H9 (cell line): ENCODE measurements at regions not wholly inside any gene's neighbourhood (a gene's known extent, or its start where the extent isn't known, plus 50 kb on each side); places are given as distances from the start of the nearest gene placed in this dataset.
A peak's percentile ranks its signal among the peaks of the same experiment; 100 is the strongest.

ENCODE experiments used
- DNase-seq: peaks from one replicate; pipeline ENCODE4 v3.0.0-alpha.2; 2017
- H2AFZ ChIP-seq: one replicate; pipeline ENCODE4 v1.6.1; 2013; ENCODE audit warnings: mild to moderate bottlenecking, low read length, control low read depth, moderate library complexity
- H2AK5ac ChIP-seq: 2 replicates; pipeline ENCODE4 v1.6.1; 2013; ENCODE audit warnings: low read length, control low read depth, mixed read lengths; ENCODE audit not compliant: insufficient read length
- H2BK120ac ChIP-seq: one replicate; pipeline ENCODE4 v1.6.1; 2013; ENCODE audit warnings: low read depth, mild to moderate bottlenecking, low read length, control low read depth, inconsistent platforms; ENCODE audit not compliant: poor library complexity, severe bottlenecking
- H2BK12ac ChIP-seq: 2 replicates; pipeline ENCODE4 v1.6.1; 2013; ENCODE audit warnings: low read length, control low read depth, mixed read lengths, low read depth; ENCODE audit not compliant: insufficient read length
- H2BK15ac ChIP-seq: 2 replicates; pipeline ENCODE4 v1.6.1; 2013; ENCODE audit warnings: low read depth, low read length, control low read depth
- H2BK20ac ChIP-seq: one replicate; pipeline ENCODE4 v1.6.1; 2013; ENCODE audit warnings: low read depth, mild to moderate bottlenecking, low read length, control low read depth, inconsistent platforms; ENCODE audit not compliant: poor library complexity, severe bottlenecking
- H2BK5ac ChIP-seq: 2 replicates; pipeline ENCODE4 v1.6.1; 2013; ENCODE audit warnings: low read length, control low read depth, mixed read lengths; ENCODE audit not compliant: insufficient read length
- H3K14ac ChIP-seq: 2 replicates; pipeline ENCODE4 v1.6.1; 2013; ENCODE audit warnings: low read length, control low read depth; ENCODE audit not compliant: insufficient read depth
- H3K18ac ChIP-seq: 2 replicates; pipeline ENCODE4 v1.6.1; 2013; ENCODE audit warnings: low read depth, mild to moderate bottlenecking, mixed read lengths, low read length, control low read depth; ENCODE audit not compliant: insufficient read length
- H3K23ac ChIP-seq: 2 replicates; pipeline ENCODE4 v1.6.1; 2013; ENCODE audit warnings: low read length, control low read depth, mixed read lengths, low read depth; ENCODE audit not compliant: insufficient read length
- H3K23me2 ChIP-seq: 2 replicates; pipeline ENCODE4 v1.6.1; 2013; ENCODE audit warnings: low read depth, mild to moderate bottlenecking, mixed read lengths, low read length, control low read depth; ENCODE audit not compliant: insufficient read length, poor library complexity, severe bottlenecking
- H3K27ac ChIP-seq: 2 replicates; pipeline ENCODE4 v1.5.1; 2013; ENCODE audit warnings: low read length, control low read depth, mixed read lengths, low read depth; ENCODE audit not compliant: insufficient read length
- H3K27me3 ChIP-seq: 2 replicates; pipeline ENCODE4 v1.6.1; 2013; ENCODE audit warnings: low read length, control low read depth, inconsistent platforms; ENCODE audit not compliant: insufficient read depth
- H3K4ac ChIP-seq: 2 replicates; pipeline ENCODE4 v1.6.1; 2013; ENCODE audit warnings: low read depth, mild to moderate bottlenecking, control low read depth, inconsistent platforms, low read length, moderate library complexity
- H3K4me1 ChIP-seq: 2 replicates; pipeline ENCODE4 v1.6.1; 2013; ENCODE audit warnings: low read length, control low read depth, inconsistent platforms; ENCODE audit not compliant: insufficient read depth
- H3K4me2 ChIP-seq: 2 replicates; pipeline ENCODE4 v1.6.1; 2013; ENCODE audit warnings: low read length, control low read depth, mixed read lengths; ENCODE audit not compliant: insufficient read length, insufficient read depth
- H3K56ac ChIP-seq: 2 replicates; pipeline ENCODE4 v1.6.1; 2013; ENCODE audit warnings: low read depth, mild to moderate bottlenecking, mixed read lengths, low read length, control low read depth; ENCODE audit not compliant: insufficient read length
- H3K79me1 ChIP-seq: 2 replicates; pipeline ENCODE4 v1.6.1; 2013; ENCODE audit warnings: low read depth, mild to moderate bottlenecking, moderate library complexity, low read length, control low read depth, inconsistent platforms; ENCODE audit not compliant: insufficient read depth, poor library complexity, severe bottlenecking
- H3K79me2 ChIP-seq: 2 replicates; pipeline ENCODE4 v1.6.1; 2013; ENCODE audit warnings: low read length, control low read depth, inconsistent platforms; ENCODE audit not compliant: insufficient read depth
- H3K9ac ChIP-seq: 2 replicates; pipeline ENCODE4 v1.6.1; 2013; ENCODE audit warnings: low read length, control low read depth, mixed read lengths; ENCODE audit not compliant: insufficient read length; ENCODE audit errors: extremely low read depth
- H3K9me3 ChIP-seq: one replicate; pipeline ENCODE4 v1.6.1; 2013; ENCODE audit warnings: low read depth, low read length, inconsistent platforms; ENCODE audit not compliant: control insufficient read depth
- H3T11ph ChIP-seq: one replicate; pipeline ENCODE4 v1.6.1; 2013; ENCODE audit warnings: mild to moderate bottlenecking, low read length, control low read depth, inconsistent platforms
- H4K20me1 ChIP-seq: one replicate; pipeline ENCODE4 v1.6.1; 2013; ENCODE audit not compliant: control insufficient read depth, insufficient read length, insufficient read depth
- H4K5ac ChIP-seq: 2 replicates; pipeline ENCODE4 v1.6.1; 2013; ENCODE audit warnings: low read depth, mild to moderate bottlenecking, mixed read lengths, low read length, control low read depth; ENCODE audit not compliant: insufficient read length
- H4K8ac ChIP-seq: replicated peaks from 2 replicates; pipeline ENCODE4 v1.6.1; 2013; ENCODE audit warnings: low read length, control low read depth, mixed read lengths, low read depth; ENCODE audit not compliant: insufficient read length
- H4K91ac ChIP-seq: 2 replicates; pipeline ENCODE4 v1.6.1; 2013; ENCODE audit warnings: low read depth, mild to moderate bottlenecking, moderate library complexity, mixed read lengths, low read length, control low read depth; ENCODE audit not compliant: insufficient read length
- H3K27ac Mint-ChIP-seq, 3 experiments: 2 replicates in 2 of 3; 3 replicates in 1 of 3; pipeline ENCODE4 v1.8.0; 2020 to 2021; ENCODE audit warnings: mixed read lengths in 3 of 3, mild to moderate bottlenecking in 1 of 3, moderate library complexity in 1 of 3
- H3K27me3 Mint-ChIP-seq: 2 replicates; pipeline ENCODE4 v1.8.0; 2021; ENCODE audit warnings: low read depth, mild to moderate bottlenecking, moderate library complexity, mixed read lengths
- H3K36me3 Mint-ChIP-seq, 3 experiments: 2 replicates in 2 of 3; 3 replicates in 1 of 3; pipeline ENCODE4 v1.8.0; 2020 to 2021; ENCODE audit warnings: low read depth in 3 of 3, mixed read lengths in 3 of 3; ENCODE audit not compliant: insufficient read depth in 1 of 3
- H3K4me1 Mint-ChIP-seq, 2 experiments: 2 replicates each; pipeline ENCODE4 v1.8.0; 2020; ENCODE audit warnings: mixed read lengths in 2 of 2
- H3K4me3 Mint-ChIP-seq, 2 experiments: 2 replicates in 1 of 2; 3 replicates in 1 of 2; pipeline ENCODE4 v1.8.0; 2020 to 2021; ENCODE audit warnings: mild to moderate bottlenecking in 2 of 2, mixed read lengths in 2 of 2, moderate library complexity in 1 of 2
- H3K9me3 Mint-ChIP-seq, 2 experiments: 2 replicates in 1 of 2; 3 replicates in 1 of 2; pipeline ENCODE4 v1.8.0; 2020; ENCODE audit warnings: mild to moderate bottlenecking in 2 of 2, mixed read lengths in 2 of 2, moderate library complexity in 1 of 2
- WGBS: extraction: QIAGEN DNeasy Blood & Tissue Kit; methylation state at CpG from one replicate; pipeline ENCODE4 v1.1.7; 2013; ENCODE audit warnings: missing lambda C conversion rate, low lambda C conversion rate, mixed read lengths; ENCODE audit not compliant: insufficient read length; ENCODE audit errors: extremely low coverage; 5-methylcytosine and 5-hydroxymethylcytosine counted together
- TF ChIP-seq, protein P1 (sequence below): fragments of 200-600 bp; sonication (generic); conservative IDR thresholded peaks from 3 replicates; pipeline ENCODE4 v1.8.0; 2021; ENCODE audit warnings: antibody characterized with exemption, mild to moderate bottlenecking

DNA sequence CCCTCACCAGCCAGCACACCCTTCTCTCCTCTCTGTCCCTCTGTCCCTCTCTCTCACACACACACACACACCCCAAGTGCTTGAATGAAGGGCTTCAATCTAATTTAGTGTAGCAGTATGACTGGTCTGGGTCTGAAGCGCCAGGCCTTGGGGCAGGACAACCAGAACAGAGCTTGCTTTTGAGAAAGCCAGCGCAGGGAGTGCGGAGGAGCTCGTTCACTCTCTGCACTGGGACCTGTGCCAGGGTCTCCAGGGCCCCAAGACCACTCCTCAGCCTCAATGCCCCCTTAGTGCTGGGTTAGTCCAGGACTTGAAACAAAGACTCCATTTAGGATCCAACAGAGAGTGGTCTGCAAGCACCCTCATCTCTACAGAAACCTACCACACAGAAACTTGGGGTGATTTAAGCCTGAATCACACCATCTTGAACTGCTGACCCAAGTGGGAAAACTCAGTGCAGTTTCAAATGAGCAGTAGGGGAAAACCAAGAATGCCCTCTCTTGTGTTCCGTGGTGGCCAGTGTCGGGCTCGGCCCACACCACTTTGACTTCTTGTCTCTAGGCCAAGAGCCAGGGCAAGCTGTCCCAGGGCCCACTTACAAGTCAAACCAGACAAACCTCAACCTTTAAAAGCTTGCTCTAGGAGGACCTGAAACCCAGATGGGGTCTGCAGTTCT lies 66.6 kb upstream of the WIPF1 start:
- H4K5ac ChIP-seq: no peak overlapping the region
- H4K20me1 ChIP-seq: no peaks in the 10 kb centered on the region
- H2BK15ac ChIP-seq: no peak overlapping the region
- TF ChIP-seq, protein P1, sequence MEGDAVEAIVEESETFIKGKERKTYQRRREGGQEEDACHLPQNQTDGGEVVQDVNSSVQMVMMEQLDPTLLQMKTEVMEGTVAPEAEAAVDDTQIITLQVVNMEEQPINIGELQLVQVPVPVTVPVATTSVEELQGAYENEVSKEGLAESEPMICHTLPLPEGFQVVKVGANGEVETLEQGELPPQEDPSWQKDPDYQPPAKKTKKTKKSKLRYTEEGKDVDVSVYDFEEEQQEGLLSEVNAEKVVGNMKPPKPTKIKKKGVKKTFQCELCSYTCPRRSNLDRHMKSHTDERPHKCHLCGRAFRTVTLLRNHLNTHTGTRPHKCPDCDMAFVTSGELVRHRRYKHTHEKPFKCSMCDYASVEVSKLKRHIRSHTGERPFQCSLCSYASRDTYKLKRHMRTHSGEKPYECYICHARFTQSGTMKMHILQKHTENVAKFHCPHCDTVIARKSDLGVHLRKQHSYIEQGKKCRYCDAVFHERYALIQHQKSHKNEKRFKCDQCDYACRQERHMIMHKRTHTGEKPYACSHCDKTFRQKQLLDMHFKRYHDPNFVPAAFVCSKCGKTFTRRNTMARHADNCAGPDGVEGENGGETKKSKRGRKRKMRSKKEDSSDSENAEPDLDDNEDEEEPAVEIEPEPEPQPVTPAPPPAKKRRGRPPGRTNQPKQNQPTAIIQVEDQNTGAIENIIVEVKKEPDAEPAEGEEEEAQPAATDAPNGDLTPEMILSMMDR: no peak
- Mint-ChIP-seq H3K36me3 (no peaks in the 10 kb centered on the region), H3K9me3 (no peaks in the 10 kb centered on the region), H3K27ac (peak overlapping the region in 2 of 3 experiments; percentile 34 to 59; a peak in 2 of 7 replicates), H3K4me3 (no peak overlapping the region), H3K4me1 (peaks cover 20 to 25% of the 10 kb centered on the region in 2 experiments), H3K27me3 (peaks cover 3% of the 10 kb centered on the region; the same call in 1 of the 2 replicates)
- no peak overlapping the region for H3K27ac ChIP-seq
- H4K91ac ChIP-seq: no peak overlapping the region
- no peak overlapping the region for H2BK120ac ChIP-seq
- H4K8ac ChIP-seq: no peak overlapping the region
- no peak overlapping the region for H3K14ac ChIP-seq
- H3K56ac ChIP-seq: no peak overlapping the region
- H3K18ac ChIP-seq: no peak overlapping the region
- H2BK5ac ChIP-seq: no peak overlapping the region
- no peak overlapping the region for H2BK20ac ChIP-seq
- H3K9ac ChIP-seq: no peak overlapping the region
- no peak overlapping the region for H3K4ac ChIP-seq
- H3K23me2 ChIP-seq: no peaks in the 10 kb centered on the region
- no peak overlapping the region for H3K23ac ChIP-seq
- no peak overlapping the region for H3T11ph ChIP-seq
- no peak overlapping the region for H2BK12ac ChIP-seq
- no peaks in the 10 kb centered on the region for H3K79me1 ChIP-seq
- H3K9me3 ChIP-seq: no peaks in the 10 kb centered on the region
- H2AK5ac ChIP-seq: no peak overlapping the region
- no peak overlapping the region for H3K4me2 ChIP-seq
- DNase-seq: no peak
- H3K4me1 ChIP-seq: peaks cover 4% of the 10 kb centered on the region; the same call in 1 of the 2 replicates
- H3K79me2 ChIP-seq: no peaks in the 10 kb centered on the region
- no peaks in the 10 kb centered on the region for H3K27me3 ChIP-seq
- no peak overlapping the region for H2AFZ ChIP-seq
- no CpG with 5 or more reads among the region's 7 CpGs for WGBS
